ENCODE measurements at regions not wholly inside any gene's neighbourhood (a gene's known extent, or its start where the extent isn't known, plus 50 kb on each side); places are given as distances from the start of the nearest gene placed in this dataset.

DNA sequence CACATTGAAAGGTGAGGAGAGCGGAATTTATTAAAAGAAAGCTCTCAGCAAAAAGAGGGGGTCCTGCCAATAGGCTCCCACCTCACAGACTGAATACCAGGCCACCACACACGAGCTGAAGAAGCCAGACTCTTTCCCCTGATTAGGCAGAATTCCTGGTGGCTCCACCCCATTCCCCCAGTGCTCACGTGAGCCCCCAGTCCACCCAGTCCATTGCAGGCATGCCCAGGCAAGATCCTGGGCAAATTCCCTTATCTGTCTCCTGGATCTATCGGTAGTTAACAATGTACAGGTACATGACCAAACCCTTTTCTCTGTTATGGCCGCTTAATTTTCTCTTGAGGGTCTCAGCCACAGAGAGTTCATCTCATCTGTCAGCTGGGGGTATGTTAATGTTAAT lies 54.6 kb upstream of the BTG3 start:
- TF ChIP-seq, protein P1, sequence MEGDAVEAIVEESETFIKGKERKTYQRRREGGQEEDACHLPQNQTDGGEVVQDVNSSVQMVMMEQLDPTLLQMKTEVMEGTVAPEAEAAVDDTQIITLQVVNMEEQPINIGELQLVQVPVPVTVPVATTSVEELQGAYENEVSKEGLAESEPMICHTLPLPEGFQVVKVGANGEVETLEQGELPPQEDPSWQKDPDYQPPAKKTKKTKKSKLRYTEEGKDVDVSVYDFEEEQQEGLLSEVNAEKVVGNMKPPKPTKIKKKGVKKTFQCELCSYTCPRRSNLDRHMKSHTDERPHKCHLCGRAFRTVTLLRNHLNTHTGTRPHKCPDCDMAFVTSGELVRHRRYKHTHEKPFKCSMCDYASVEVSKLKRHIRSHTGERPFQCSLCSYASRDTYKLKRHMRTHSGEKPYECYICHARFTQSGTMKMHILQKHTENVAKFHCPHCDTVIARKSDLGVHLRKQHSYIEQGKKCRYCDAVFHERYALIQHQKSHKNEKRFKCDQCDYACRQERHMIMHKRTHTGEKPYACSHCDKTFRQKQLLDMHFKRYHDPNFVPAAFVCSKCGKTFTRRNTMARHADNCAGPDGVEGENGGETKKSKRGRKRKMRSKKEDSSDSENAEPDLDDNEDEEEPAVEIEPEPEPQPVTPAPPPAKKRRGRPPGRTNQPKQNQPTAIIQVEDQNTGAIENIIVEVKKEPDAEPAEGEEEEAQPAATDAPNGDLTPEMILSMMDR (IDR thresholded peaks at IDR 0.05; ENCODE audit: control insufficient read depth, extremely low read depth, insufficient read depth): no peak
- no peak for DNase-seq (ENCODE audit: low read depth)

More for the DNA sequence above, 54.6 kb upstream of the BTG3 start:
- no peak overlapping the region for H3K4me3 ChIP-seq (ENCODE audit: low read depth, low read length)
